Trophoblast cell (in vitro differentiated cells and primary cell): ENCODE measurements at regions not wholly inside any gene's neighbourhood (a gene's known extent, or its start where the extent isn't known, plus 50 kb on each side); places are given as distances from the start of the nearest gene placed in this dataset.

Experiments
- DNase-seq, 2 donors: peaks; one replicate each; pipeline ENCODE4 v3.0.0-alpha.2; 2016
- H2AFZ ChIP-seq: 2 replicates; pipeline ENCODE4 v1.6.1; 2013; ENCODE audit warnings: low read length, moderate library complexity, mild to moderate bottlenecking; ENCODE audit not compliant: insufficient read depth, poor library complexity
- H2AK5ac ChIP-seq: 2 replicates; pipeline ENCODE4 v1.6.1; 2013; ENCODE audit warnings: mild to moderate bottlenecking, low read length
- H2BK120ac ChIP-seq: 2 replicates; pipeline ENCODE4 v1.6.1; 2013; ENCODE audit warnings: low read length, mild to moderate bottlenecking, moderate library complexity; ENCODE audit not compliant: insufficient read depth, poor library complexity
- H2BK12ac ChIP-seq: 2 replicates; pipeline ENCODE4 v1.6.1; 2013; ENCODE audit warnings: mild to moderate bottlenecking, low read length, moderate library complexity
- H2BK5ac ChIP-seq: 2 replicates; pipeline ENCODE4 v1.6.1; 2013; ENCODE audit warnings: low read length, low read depth, moderate library complexity, mild to moderate bottlenecking; ENCODE audit not compliant: poor library complexity
- H3K14ac ChIP-seq: 2 replicates; pipeline ENCODE4 v1.6.1; 2013; ENCODE audit warnings: mild to moderate bottlenecking, low read length
- H3K18ac ChIP-seq: 2 replicates; pipeline ENCODE4 v1.6.1; 2013; ENCODE audit warnings: mild to moderate bottlenecking, low read length
- H3K23ac ChIP-seq: 2 replicates; pipeline ENCODE4 v1.6.1; 2013; ENCODE audit warnings: low read length
- H3K27ac ChIP-seq: 2 replicates; pipeline ENCODE4 v1.5.1; 2013; ENCODE audit warnings: low read depth, mild to moderate bottlenecking, inconsistent platforms, low read length, moderate library complexity
- H3K27me3 ChIP-seq: 2 replicates; pipeline ENCODE4 v1.6.1; 2013; ENCODE audit warnings: inconsistent platforms, mild to moderate bottlenecking, low read length, moderate library complexity; ENCODE audit not compliant: insufficient read depth
- H3K36me3 ChIP-seq, 2 experiments: 1 replicate in 1 of 2; 2 replicates in 1 of 2; pipeline ENCODE4 v1.6.1; 2013; ENCODE audit warnings: low read length in 2 of 2, mild to moderate bottlenecking in 2 of 2, moderate library complexity in 1 of 2; ENCODE audit not compliant: insufficient read depth in 2 of 2, control insufficient read depth in 1 of 2
- H3K4ac ChIP-seq: 2 replicates; pipeline ENCODE4 v1.6.1; 2013; ENCODE audit warnings: low read depth, mild to moderate bottlenecking, low read length, moderate library complexity
- H3K4me1 ChIP-seq, 2 experiments: 1 replicate in 1 of 2; 2 replicates in 1 of 2; pipeline ENCODE4 v1.6.1; 2013; ENCODE audit warnings: low read length in 2 of 2, mild to moderate bottlenecking in 2 of 2, moderate library complexity in 1 of 2; ENCODE audit not compliant: insufficient read depth in 2 of 2, control insufficient read depth in 1 of 2
- H3K4me2 ChIP-seq: 2 replicates; pipeline ENCODE4 v1.6.1; 2013; ENCODE audit warnings: inconsistent platforms, mild to moderate bottlenecking, low read length, moderate library complexity
- H3K4me3 ChIP-seq: 2 replicates; pipeline ENCODE4 v1.5.1; 2013; ENCODE audit warnings: mild to moderate bottlenecking, low read depth, low read length, inconsistent platforms
- H3K79me1 ChIP-seq: one replicate; pipeline ENCODE4 v1.6.1; 2013; ENCODE audit warnings: low read length
- H3K79me2 ChIP-seq: 2 replicates; pipeline ENCODE4 v1.6.1; 2013; ENCODE audit warnings: low read length, mild to moderate bottlenecking; ENCODE audit not compliant: control insufficient read depth, insufficient read depth, poor library complexity
- H3K9ac ChIP-seq: 2 replicates; pipeline ENCODE4 v1.6.1; 2013; ENCODE audit warnings: mild to moderate bottlenecking, low read length
- H3K9me3 ChIP-seq: 2 replicates; pipeline ENCODE4 v1.6.1; 2013; ENCODE audit warnings: low read depth, mild to moderate bottlenecking, control low read depth, inconsistent platforms, low read length; ENCODE audit not compliant: insufficient read depth
- H4K12ac ChIP-seq: 2 replicates; pipeline ENCODE4 v1.6.1; 2013; ENCODE audit warnings: low read depth, mild to moderate bottlenecking, low read length, moderate library complexity
- H4K8ac ChIP-seq: 2 replicates; pipeline ENCODE4 v1.6.1; 2013; ENCODE audit warnings: low read depth, mild to moderate bottlenecking, low read length, moderate library complexity
- H4K91ac ChIP-seq: one replicate; pipeline ENCODE4 v1.6.1; 2013; ENCODE audit warnings: low read depth, mild to moderate bottlenecking, low read length, moderate library complexity
- WGBS: extraction: QIAGEN DNeasy Blood & Tissue Kit; methylation state at CpG from one replicate; pipeline ENCODE4 v1.1.7; 2013; ENCODE audit warnings: missing lambda C conversion rate; ENCODE audit not compliant: insufficient read length, insufficient coverage; ENCODE audit errors: extremely low coverage; 5-methylcytosine and 5-hydroxymethylcytosine counted together

GRCh38 chr5:6086871-6087270 lies 291.5 kb downstream of the MED10 start:
- DNase-seq: no peak
- no CpG with 5 or more reads among the region's 4 CpGs for WGBS
- Histone ChIP-seq H3K79me1 (no peaks in the 10 kb centered on the region), H4K8ac (no peak overlapping the region), H3K14ac (no peak overlapping the region), H3K23ac (no peak overlapping the region), H4K91ac (no peak overlapping the region), H2BK5ac (no peak overlapping the region), H3K27me3 (no peaks in the 10 kb centered on the region), H3K4ac (no peak overlapping the region), H3K79me2 (no peaks in the 10 kb centered on the region), H2AFZ (no peak overlapping the region), H3K9me3 (no peaks in the 10 kb centered on the region), H3K36me3 (no peaks in the 10 kb centered on the region), H3K4me2 (no peak overlapping the region), H3K4me3 (no peak overlapping the region), H3K27ac (no peak overlapping the region), H3K4me1 (peaks cover 0 to 4% of the 10 kb centered on the region in 2 experiments), H3K9ac (no peak overlapping the region), H2AK5ac (no peak overlapping the region), H4K12ac (no peak overlapping the region), H2BK12ac (no peak overlapping the region), H2BK120ac (no peak overlapping the region), H3K18ac (no peak overlapping the region)

DNA sequence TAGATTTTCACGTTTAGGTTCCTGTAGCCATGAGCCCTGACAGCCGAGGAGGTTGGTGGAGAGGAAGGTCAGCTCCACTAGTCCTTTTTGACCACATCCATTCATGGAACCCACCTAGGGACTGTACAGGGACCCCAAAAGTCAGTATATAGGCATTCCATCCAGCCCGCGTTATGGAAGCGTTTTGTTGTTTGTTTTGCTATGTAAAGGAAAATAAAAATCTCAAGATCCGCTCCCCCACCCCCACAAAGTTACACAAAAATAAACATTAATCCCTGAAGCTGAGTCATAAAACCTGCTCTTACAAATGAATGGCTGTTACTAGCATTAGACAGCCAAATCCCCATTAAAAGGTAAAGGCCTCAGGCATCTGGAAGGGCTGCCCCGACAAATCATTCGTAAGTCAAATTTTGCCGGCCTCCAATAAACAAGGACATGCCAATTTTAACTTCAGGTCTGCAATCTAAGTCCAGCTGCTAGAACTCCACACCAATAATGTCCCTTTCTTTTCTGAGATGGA lies 292.9 kb downstream of the MED10 start:
- no CpG with 5 or more reads among the region's 9 CpGs for WGBS

DNA sequence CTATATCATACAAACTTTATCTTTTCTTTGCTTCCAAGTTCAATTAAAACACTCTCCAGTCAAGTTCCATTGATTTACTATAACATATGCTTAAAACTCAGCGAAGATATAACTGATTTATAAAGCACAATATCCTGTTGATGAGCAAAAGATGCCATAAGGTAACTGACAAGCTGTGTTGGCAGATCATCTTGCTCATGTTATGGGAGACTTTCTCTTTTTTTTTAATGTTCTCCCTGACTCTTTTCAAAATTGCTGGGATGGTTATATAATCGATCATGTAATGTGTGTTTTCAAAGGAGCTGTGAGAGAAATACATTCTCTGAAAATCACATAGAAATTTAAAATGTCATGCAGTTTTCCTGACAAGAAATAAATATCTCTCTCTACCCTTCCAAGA lies 293.5 kb downstream of the MED10 start:
- H3K4ac ChIP-seq: no peak overlapping the region
- no peak overlapping the region for H2BK5ac ChIP-seq
- no peak for DNase-seq
- no peak overlapping the region for H3K4me2 ChIP-seq
- no peak overlapping the region for H4K8ac ChIP-seq
- H2BK120ac ChIP-seq: no peak overlapping the region
- H2AK5ac ChIP-seq: no peak overlapping the region
- H3K36me3 ChIP-seq: no peaks in the 10 kb centered on the region
- H3K79me1 ChIP-seq: no peaks in the 10 kb centered on the region
- no peak overlapping the region for H3K4me3 ChIP-seq
- H4K12ac ChIP-seq: no peak overlapping the region
- no peak overlapping the region for H3K18ac ChIP-seq
- no CpG with 5 or more reads among the region's 2 CpGs for WGBS
- peaks cover 0 to 4% of the 10 kb centered on the region in 2 experiments for H3K4me1 ChIP-seq
- peaks cover 4% of the 10 kb centered on the region for H3K9me3 ChIP-seq
- no peak overlapping the region for H3K14ac ChIP-seq
- H3K23ac ChIP-seq: no peak overlapping the region
- H4K91ac ChIP-seq: no peak overlapping the region
- H2BK12ac ChIP-seq: no peak overlapping the region
- H3K27me3 ChIP-seq: no peaks in the 10 kb centered on the region
- no peak overlapping the region for H3K27ac ChIP-seq
- no peak overlapping the region for H3K9ac ChIP-seq
- no peaks in the 10 kb centered on the region for H3K79me2 ChIP-seq
- no peak overlapping the region for H2AFZ ChIP-seq

More for the DNA sequence above, 292.9 kb downstream of the MED10 start:
- Histone ChIP-seq H3K14ac (no peak overlapping the region), H3K23ac (no peak overlapping the region), H3K4ac (no peak overlapping the region), H3K79me2 (no peaks in the 10 kb centered on the region), H2AK5ac (no peak overlapping the region), H2BK5ac (no peak overlapping the region), H3K27me3 (no peaks in the 10 kb centered on the region), H3K36me3 (no peaks in the 10 kb centered on the region), H2BK12ac (no peak overlapping the region), H3K27ac (no peak overlapping the region), H3K9ac (no peak overlapping the region), H3K4me2 (no peak overlapping the region), H3K79me1 (no peaks in the 10 kb centered on the region), H4K12ac (no peak overlapping the region), H3K9me3 (peaks cover 4% of the 10 kb centered on the region), H2BK120ac (no peak overlapping the region), H3K4me1 (peaks cover 0 to 4% of the 10 kb centered on the region in 2 experiments), H2AFZ (no peak overlapping the region), H4K8ac (no peak overlapping the region), H3K18ac (no peak overlapping the region), H3K4me3 (no peak overlapping the region), H4K91ac (no peak overlapping the region)
- no peak for DNase-seq

GRCh38 chr5:6084376-6084775 lies 294.0 kb downstream of the MED10 start:
- H3K23ac ChIP-seq: no peak overlapping the region
- no peak for DNase-seq

More at GRCh38 chr5:6084376-6084775, 294.0 kb downstream of the MED10 start:
- Histone ChIP-seq H4K91ac (no peak overlapping the region), H3K27ac (no peak overlapping the region), H3K9me3 (peaks cover 4% of the 10 kb centered on the region), H3K18ac (no peak overlapping the region), H3K14ac (no peak overlapping the region), H3K4me3 (no peak overlapping the region), H3K4me2 (no peak overlapping the region), H2BK12ac (no peak overlapping the region), H3K27me3 (no peaks in the 10 kb centered on the region), H2BK5ac (no peak overlapping the region), H3K9ac (no peak overlapping the region), H3K4me1 (peaks cover 0 to 4% of the 10 kb centered on the region in 2 experiments), H3K79me1 (no peaks in the 10 kb centered on the region), H2AFZ (no peak overlapping the region), H3K4ac (no peak overlapping the region), H4K12ac (no peak overlapping the region), H3K79me2 (no peaks in the 10 kb centered on the region), H3K36me3 (no peaks in the 10 kb centered on the region), H4K8ac (no peak overlapping the region), H2BK120ac (no peak overlapping the region), H2AK5ac (no peak overlapping the region)
- WGBS: no CpG with 5 or more reads among the region's 8 CpGs
